GM21381 (cell line): ENCODE measurements at regions not wholly inside any gene's neighbourhood (a gene's known extent, or its start where the extent isn't known, plus 50 kb on each side); places are given as distances from the start of the nearest gene placed in this dataset.

ENCODE experiments used
- ATAC-seq: cut with Tn5 transposase; IDR thresholded peaks from one replicate; pipeline ENCODE4 v1.9.1; 2021; ENCODE audit warnings: mild to moderate bottlenecking, moderate library complexity; ENCODE audit not compliant: unreplicated experiment

GRCh38 chr3:116920826-116921610 lies 211.4 kb downstream of the TUSC7 start:
- no peak for ATAC-seq

DNA sequence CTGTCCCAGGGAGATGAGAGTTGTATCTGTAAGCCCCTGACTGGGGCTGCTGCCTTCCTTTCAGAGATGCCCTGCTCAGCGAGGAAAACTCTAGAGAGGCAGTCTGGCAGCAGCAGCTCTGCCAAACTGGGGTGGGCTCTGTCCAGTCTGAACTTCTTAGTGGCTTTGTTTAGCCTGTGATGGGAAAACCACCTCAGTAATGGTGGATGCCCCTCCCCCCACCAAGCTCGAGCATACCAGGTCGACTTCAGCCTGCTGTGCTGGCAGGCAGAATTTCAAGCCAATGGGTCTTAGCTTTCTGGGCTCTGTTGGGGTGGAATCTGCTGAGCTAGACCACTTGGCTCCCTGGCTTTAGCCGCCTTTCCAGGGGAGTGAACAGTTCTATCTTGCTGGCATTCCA lies 218.3 kb downstream of the TUSC7 start:
- ATAC-seq, result no peak

DNA sequence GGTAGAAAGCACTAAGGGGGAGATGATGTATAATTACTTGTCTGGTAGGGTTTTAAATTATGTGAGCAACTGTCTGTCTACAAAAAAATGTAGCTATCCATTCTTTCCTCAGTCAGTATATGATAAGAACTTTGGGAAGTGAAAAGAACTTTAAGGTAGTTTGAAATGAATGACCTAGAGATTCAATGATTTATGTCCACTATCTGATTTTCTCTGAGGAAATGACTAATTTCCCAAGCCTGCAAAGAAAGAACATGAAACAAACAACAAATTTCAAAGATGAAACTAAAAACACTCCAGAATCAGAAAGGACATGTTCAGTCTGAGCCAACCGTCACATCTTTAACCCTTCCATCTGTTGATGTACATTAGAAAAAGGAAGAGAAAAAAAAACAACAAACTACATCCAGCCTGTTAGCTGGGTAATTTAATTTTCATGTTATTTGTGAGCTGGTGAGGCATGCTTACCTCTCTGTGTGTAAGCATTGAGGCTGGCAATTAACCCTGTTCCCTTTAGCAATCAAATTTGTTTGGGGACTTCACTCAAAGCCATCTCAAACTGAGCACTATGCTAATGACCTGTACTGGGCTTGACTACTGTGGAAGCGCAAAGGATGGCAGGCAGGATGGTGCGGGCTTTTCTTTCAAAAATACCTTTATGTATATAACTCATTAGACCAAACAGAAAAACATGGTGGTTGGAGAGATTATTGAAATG lies 220.1 kb downstream of the TUSC7 start:
- ATAC-seq, result no peak

DNA sequence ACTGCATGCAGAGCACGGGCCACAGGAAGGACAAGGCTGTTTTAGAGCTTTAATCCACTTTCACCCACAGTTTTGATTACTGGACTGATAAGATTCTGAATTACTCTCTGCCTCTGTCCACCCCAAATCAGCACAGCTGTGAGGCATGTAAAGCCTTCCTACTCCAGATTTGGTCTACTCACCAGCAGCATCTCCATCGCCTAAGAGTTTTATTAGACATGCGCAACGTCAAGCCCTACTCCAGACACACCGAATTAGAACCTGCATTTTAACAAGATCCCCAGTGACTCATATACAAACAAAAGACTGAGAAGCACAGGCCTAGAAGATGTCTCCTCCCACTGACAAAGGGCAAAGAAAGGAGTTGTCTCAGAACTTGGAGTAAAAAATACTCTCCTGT lies 221.2 kb downstream of the TUSC7 start:
- ATAC-seq, result no peak

- no peak for ATAC-seq
These were observed 229.5 kb downstream of the TUSC7 start for GRCh38 chr3:116939091-116939490.

- ATAC-seq, result no peak
These were observed 230.0 kb downstream of the TUSC7 start for GRCh38 chr3:116939550-116939949.

DNA sequence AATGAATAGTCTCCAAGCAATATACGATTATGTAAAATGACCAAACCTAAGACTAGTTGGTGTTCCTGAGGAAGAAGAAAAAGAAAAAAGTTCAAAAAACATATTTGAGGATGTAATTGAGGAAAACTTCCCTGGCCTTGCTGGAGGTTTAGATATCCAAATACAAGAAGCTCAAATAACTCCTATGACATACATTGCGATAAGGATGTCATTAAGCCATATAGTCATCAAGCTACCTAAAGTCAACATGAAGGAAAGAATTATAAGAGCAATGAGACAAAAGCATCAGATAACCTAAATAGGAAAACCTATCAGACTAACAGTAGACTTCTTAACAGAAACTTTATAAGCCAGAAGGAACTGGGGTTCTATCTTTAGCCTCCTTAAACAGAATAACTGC lies 231.1 kb downstream of the TUSC7 start:
- ATAC-seq, result no peak

DNA sequence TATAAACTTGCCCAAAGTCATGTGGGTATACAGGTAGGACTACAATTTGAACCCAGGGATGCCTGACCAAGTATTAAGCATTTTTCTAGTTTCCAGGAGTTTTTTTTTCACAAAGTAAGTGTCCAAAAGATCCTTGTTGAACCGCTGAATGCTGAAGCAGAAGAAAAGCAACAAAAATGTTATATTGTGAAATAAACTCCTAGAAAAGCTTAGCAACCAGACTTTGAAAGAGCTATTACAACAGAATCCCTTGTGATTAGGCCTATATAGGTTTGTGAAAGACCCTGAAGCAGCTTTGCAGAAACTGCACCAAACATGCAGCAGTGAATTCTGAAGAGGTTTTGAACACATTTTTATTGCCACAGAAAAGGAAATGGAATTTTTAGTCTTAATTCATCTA lies 236.8 kb downstream of the TUSC7 start:
- no peak for ATAC-seq

DNA sequence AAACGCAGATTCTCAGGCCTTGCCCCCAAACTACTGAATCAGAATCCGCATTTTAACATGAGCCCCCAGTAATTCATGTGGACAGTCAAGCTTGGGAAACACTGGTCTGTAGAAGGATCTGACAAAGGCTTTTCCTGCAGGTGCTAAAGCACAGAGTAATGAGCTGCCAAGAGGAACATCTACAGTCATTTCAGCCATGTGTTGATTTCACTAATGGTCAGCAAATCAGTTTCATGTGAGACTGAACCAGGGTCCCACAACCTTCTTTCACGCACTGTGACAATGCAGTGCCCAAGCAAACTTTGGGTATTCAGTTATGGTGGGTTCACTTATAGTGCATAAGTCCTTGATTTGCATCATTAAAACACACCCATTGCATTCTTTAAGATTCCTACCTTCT lies 237.6 kb downstream of the TUSC7 start:
- no peak for ATAC-seq

- ATAC-seq, result no peak
These were observed 238.2 kb downstream of the TUSC7 start for GRCh38 chr3:116947809-116948208.

DNA sequence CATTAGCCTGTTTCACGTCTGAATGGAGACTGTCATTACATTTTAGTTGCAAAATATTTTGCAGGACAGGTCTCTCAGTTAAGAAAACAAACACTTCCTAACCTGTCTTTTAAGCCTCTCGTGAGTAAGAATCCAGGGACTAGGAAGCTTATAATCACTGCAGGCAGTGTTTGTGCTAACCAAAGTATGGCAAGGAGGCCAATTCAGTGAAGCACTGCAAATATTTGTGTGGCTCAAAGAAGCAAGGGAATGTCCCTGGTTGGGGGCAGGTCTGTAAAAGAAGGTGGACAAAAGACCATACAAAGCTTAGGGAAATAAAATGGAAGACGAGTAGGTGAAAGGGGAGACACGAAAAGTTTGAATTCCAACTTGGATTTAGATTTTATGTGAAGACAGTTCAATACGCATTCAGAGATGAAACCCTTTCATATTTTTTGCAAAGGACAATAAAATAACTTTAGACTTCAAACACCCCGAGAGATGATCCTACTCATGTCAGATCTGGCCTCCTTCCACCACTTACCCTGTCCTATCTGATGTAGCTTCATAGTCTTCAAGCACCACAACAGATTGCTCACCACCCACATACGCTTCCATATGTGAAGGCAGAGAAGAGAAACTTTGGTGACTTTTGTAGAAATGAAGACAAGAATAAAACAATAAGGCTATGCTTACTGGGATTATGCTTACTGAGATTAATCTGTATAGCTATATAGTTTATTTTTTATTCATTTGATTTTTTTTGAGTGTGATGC lies 240.9 kb downstream of the TUSC7 start:
- ATAC-seq, result no peak

DNA sequence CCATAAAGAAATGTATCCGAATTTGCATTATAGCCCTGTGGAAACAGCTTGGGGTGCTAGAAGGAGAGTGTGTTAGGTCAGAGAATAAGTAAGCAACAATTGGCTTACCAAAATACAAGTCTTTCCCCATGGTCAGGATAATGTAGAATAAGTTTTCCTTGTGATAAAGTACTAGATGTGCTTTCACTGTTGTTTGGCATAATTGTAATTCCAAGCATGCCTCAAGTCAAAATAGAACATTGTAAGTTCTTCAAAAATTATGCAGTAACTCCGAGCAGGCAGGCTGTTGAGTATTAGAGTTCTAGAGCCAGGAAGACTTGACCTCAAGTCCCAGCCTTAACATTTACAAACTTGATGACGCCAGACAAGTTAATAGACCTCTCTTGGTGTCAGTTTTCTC lies 242.0 kb downstream of the TUSC7 start:
- ATAC-seq, result no peak

GRCh38 chr3:116958291-116958690 lies 248.7 kb downstream of the TUSC7 start:
- no peak for ATAC-seq

DNA sequence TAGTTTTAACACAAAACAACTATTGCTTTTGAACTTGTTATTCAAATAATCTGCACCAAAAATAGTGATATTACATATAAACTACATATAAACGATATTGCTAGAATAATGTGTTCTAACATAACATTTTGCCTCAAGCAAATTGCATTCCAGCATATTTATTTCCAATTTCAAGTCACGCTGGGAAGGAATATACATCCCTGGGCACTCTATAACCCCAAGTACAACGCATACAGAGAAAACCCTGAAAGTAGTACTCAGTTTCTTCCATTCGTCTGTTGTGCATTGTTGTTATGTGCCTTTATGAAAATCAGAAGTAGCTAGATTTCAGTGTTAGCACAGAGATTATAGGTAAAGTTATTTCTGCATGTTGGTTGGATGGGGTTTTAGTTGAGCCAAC lies 251.5 kb downstream of the TUSC7 start:
- no peak for ATAC-seq

GRCh38 chr3:116963802-116964201 lies 254.2 kb downstream of the TUSC7 start:
- no peak for ATAC-seq

GRCh38 chr3:116966649-116967048 lies 257.1 kb downstream of the TUSC7 start:
- ATAC-seq, result no peak

- ATAC-seq, result no peak
These were observed 259.6 kb downstream of the TUSC7 start for GRCh38 chr3:116969135-116969534.

GRCh38 chr3:116969646-116970045 lies 260.1 kb downstream of the TUSC7 start:
- ATAC-seq, result no peak

DNA sequence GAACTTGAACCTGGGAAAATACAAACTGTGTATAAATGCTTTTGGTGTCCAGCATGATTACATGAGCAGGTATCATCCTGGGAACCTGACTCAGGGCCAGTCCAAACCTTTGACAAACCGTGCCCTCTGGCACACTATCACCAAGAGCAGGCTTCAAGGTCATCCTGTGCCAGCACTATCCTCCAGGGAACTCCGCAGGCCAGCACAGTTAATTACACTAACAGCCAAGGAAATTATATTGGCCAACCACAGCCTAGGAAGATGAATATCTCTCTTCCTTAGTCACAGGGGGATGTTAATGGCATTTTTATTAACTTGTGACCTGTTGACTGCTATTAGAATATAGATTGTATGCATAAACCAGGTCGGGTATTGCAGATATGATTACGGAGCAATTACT lies 262.0 kb downstream of the TUSC7 start:
- ATAC-seq, result no peak

- no peak for ATAC-seq
These were observed 265.1 kb downstream of the TUSC7 start for GRCh38 chr3:116974702-116975101.

DNA sequence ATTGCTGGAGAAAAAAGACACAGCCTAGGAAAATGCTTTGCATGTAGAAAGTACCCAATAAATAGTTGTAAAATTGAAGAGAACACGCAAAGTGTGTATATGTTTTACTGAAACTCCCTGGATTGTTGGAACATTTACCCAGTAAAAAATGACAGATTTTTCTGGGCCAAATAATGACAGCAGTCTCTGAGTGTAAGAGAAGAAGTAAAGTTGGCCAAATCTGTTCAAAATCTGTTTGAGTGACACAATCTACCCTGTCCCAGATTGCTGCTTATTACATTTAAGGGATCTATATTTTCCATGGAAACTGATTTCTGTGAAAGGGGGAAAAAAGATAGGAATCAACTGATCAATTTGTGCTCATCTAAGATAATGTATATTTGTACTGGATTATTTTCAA lies 267.9 kb downstream of the TUSC7 start:
- ATAC-seq, result no peak

- no peak for ATAC-seq
These were observed 270.5 kb downstream of the TUSC7 start for GRCh38 chr3:116980099-116980498.
